Liver (tissue), 8 donors: ENCODE measurements at regions not wholly inside any gene's neighbourhood (a gene's known extent, or its start where the extent isn't known, plus 50 kb on each side); places are given as distances from the start of the nearest gene placed in this dataset.

Source experiments
- DNase-seq: peaks from one replicate; pipeline ENCODE4 v3.0.0-alpha.2; 2017; ENCODE audit warnings: low spot score
- H3K27ac ChIP-seq, 2 donors: one replicate each; pipeline ENCODE4 v1.7.0; 2013; ENCODE audit warnings: inconsistent platforms in 2 of 2, low read length in 2 of 2, control low read depth in 1 of 2, low read depth in 1 of 2, mild to moderate bottlenecking in 1 of 2
- H3K27me3 ChIP-seq, 4 donors: one replicate each; pipeline versions ENCODE4 v1.6.1 to v1.7.0; 2013; ENCODE audit warnings: low read length in 3 of 4, inconsistent platforms in 1 of 4, mild to moderate bottlenecking in 1 of 4, moderate library complexity in 1 of 4; ENCODE audit not compliant: control insufficient read depth in 4 of 4, insufficient read depth in 4 of 4
- H3K36me3 ChIP-seq, 4 donors: one replicate each; pipeline versions ENCODE4 v1.6.1 to v1.7.0; 2013; ENCODE audit warnings: low read length in 3 of 4, mild to moderate bottlenecking in 3 of 4, low read depth in 1 of 4, moderate library complexity in 1 of 4; ENCODE audit not compliant: control insufficient read depth in 4 of 4, insufficient read depth in 3 of 4
- H3K4me1 ChIP-seq, 4 donors: one replicate each; pipeline versions ENCODE4 v1.6.1 to v1.7.0; 2013; ENCODE audit warnings: low read length in 3 of 4, mild to moderate bottlenecking in 3 of 4, moderate library complexity in 1 of 4; ENCODE audit not compliant: control insufficient read depth in 4 of 4, insufficient read depth in 4 of 4
- H3K4me3 ChIP-seq, 3 donors: one replicate each; pipeline versions ENCODE4 v1.6.1 to v1.7.0; 2013; ENCODE audit warnings: low read length in 3 of 3, control low read depth in 1 of 3, low read depth in 1 of 3, mild to moderate bottlenecking in 1 of 3
- H3K9ac ChIP-seq, 2 donors: one replicate each; pipeline ENCODE4 v1.7.0; 2013; ENCODE audit warnings: low read length in 2 of 2, mild to moderate bottlenecking in 2 of 2, moderate library complexity in 2 of 2, control low read depth in 1 of 2, low read depth in 1 of 2
- H3K9me3 ChIP-seq, 4 donors: one replicate each; pipeline versions ENCODE4 v1.6.1 to v1.7.0; 2013; ENCODE audit warnings: low read length in 3 of 4; ENCODE audit not compliant: control insufficient read depth in 4 of 4
- ATF3 ChIP-seq: IDR thresholded peaks from 2 replicates; pipeline ENCODE4 v1.6.1; 2016; ENCODE audit warnings: antibody characterized with exemption
- CTCF ChIP-seq: fragments of 150-350 bp; IDR thresholded peaks from 2 replicates; pipeline ENCODE4 v1.5.1; 2017; ENCODE audit warnings: improper control_type of control experiment, low read depth, low read length; ENCODE audit not compliant: missing input control
- EGR1 ChIP-seq, 2 donors: IDR thresholded peaks; 2 replicates each; pipeline ENCODE4 v1.6.1; 2016 to 2018; ENCODE audit warnings: antibody characterized with exemption in 2 of 2, low read depth in 2 of 2
- FOXA1 ChIP-seq: IDR thresholded peaks from 2 replicates; pipeline ENCODE4 v1.6.1; 2016; ENCODE audit warnings: antibody characterized with exemption
- FOXA2 ChIP-seq: IDR thresholded peaks from 2 replicates; pipeline ENCODE4 v1.6.1; 2016; ENCODE audit warnings: antibody characterized with exemption
- HNF4A ChIP-seq, 2 donors: conservative IDR thresholded peaks; 2 replicates each; pipeline ENCODE4 v1.6.1; 2016; ENCODE audit warnings: antibody characterized with exemption in 2 of 2, mild to moderate bottlenecking in 2 of 2
- HNF4G ChIP-seq: IDR thresholded peaks from 2 replicates; pipeline ENCODE4 v1.6.1; 2016; ENCODE audit warnings: antibody characterized with exemption
- JUND ChIP-seq, 2 donors: IDR thresholded peaks; 2 replicates each; pipeline ENCODE4 v1.6.1; 2016; ENCODE audit warnings: antibody characterized with exemption in 2 of 2
- MAX ChIP-seq: IDR thresholded peaks from 2 replicates; pipeline ENCODE4 v1.6.1; 2016; ENCODE audit warnings: antibody characterized with exemption
- NR2F2 ChIP-seq: IDR thresholded peaks from 2 replicates; pipeline ENCODE4 v1.6.1; 2016; ENCODE audit warnings: antibody characterized with exemption
- RAD21 ChIP-seq, 2 donors: IDR thresholded peaks; 2 replicates each; pipeline ENCODE4 v1.6.1; 2016; ENCODE audit warnings: antibody characterized with exemption in 2 of 2, mild to moderate bottlenecking in 2 of 2
- REST ChIP-seq: IDR thresholded peaks from 2 replicates; pipeline ENCODE4 v1.6.1; 2016; ENCODE audit warnings: antibody characterized with exemption, mild to moderate bottlenecking
- RXRA ChIP-seq, 2 donors: IDR thresholded peaks; 2 replicates each; pipeline ENCODE4 v1.6.1; 2017 to 2018; ENCODE audit warnings: antibody characterized with exemption in 2 of 2, mild to moderate bottlenecking in 1 of 2
- SP1 ChIP-seq: IDR thresholded peaks from 2 replicates; pipeline ENCODE4 v1.6.1; 2018; ENCODE audit warnings: antibody characterized with exemption, mild to moderate bottlenecking
- TAF1 ChIP-seq: conservative IDR thresholded peaks from 2 replicates; pipeline ENCODE4 v1.6.1; 2016; ENCODE audit warnings: antibody characterized with exemption, mild to moderate bottlenecking
- YY1 ChIP-seq: IDR thresholded peaks from 2 replicates; pipeline ENCODE4 v1.6.1; 2016; ENCODE audit warnings: antibody characterized with exemption, mild to moderate bottlenecking
- ZBTB33 ChIP-seq: IDR thresholded peaks from 2 replicates; pipeline ENCODE4 v1.6.1; 2016; ENCODE audit warnings: antibody characterized with exemption
- WGBS: extraction: QIAGEN DNeasy Blood & Tissue Kit; methylation state at CpG from one replicate; pipeline ENCODE4 v1.1.7; 2013; 5-methylcytosine and 5-hydroxymethylcytosine counted together
- donor health status: healthy.
- donor health status: healthy.
- donor health status: healthy.
- donor health status: healthy.
- donor health status: healthy.

- no peak for TF ChIP-seq JUND (IDR thresholded peaks at IDR 0.05)
- TF ChIP-seq FOXA1, result no peak
- TF ChIP-seq RXRA (IDR thresholded peaks at IDR 0.05), result no peak
- TF ChIP-seq ZBTB33, result no peak
- Histone ChIP-seq H3K27ac (no peak overlapping the region), H3K9ac (no peak overlapping the region), H3K36me3 (no peaks in the 10 kb centered on the region), H3K4me1 (no peaks in the 10 kb centered on the region), H3K4me3 (no peak overlapping the region), H3K9me3 (no peaks in the 10 kb centered on the region), H3K27me3 (no peaks in the 10 kb centered on the region)
- 83% methylated on average over 1 of the region's 1 CpG for WGBS
- DNase-seq, result no peak
Observed at GRCh38 chr12:54711669-54712068, 63.5 kb upstream of the DCD start.

GRCh38 chr12:54708826-54709225 lies 60.7 kb upstream of the DCD start:
- no peak for TF ChIP-seq NR2F2
- no peak for DNase-seq
- Histone ChIP-seq H3K27me3 (no peaks in the 10 kb centered on the region), H3K27ac (no peak overlapping the region), H3K4me1 (no peaks in the 10 kb centered on the region), H3K4me3 (no peak overlapping the region), H3K9me3 (no peaks in the 10 kb centered on the region), H3K9ac (no peak overlapping the region), H3K36me3 (no peaks in the 10 kb centered on the region)
- 80% methylated on average over 4 of the region's 4 CpGs for WGBS

- WGBS, result 77% methylated on average over 8 of the region's 8 CpGs
Observed at GRCh38 chr12:54704202-54704601, 56.0 kb upstream of the DCD start.

More at GRCh38 chr12:54704202-54704601, 56.0 kb upstream of the DCD start:
- no peak for DNase-seq
- no peak overlapping the region for H3K9ac ChIP-seq
- no peaks in the 10 kb centered on the region for H3K4me1 ChIP-seq
- H3K27ac ChIP-seq, result no peak overlapping the region
- no peaks in the 10 kb centered on the region for H3K36me3 ChIP-seq
- H3K4me3 ChIP-seq, result no peak overlapping the region
- no peaks in the 10 kb centered on the region for H3K9me3 ChIP-seq
- TF ChIP-seq CTCF (no peak), YY1 (no peak), FOXA2 (no peak), RXRA (IDR thresholded peaks at IDR 0.05) (no peak), MAX (no peak), ZBTB33 (no peak), RAD21 (IDR thresholded peaks at IDR 0.05) (no peak), REST (no peak), SP1 (no peak), TAF1 (no peak), HNF4G (no peak), ATF3 (no peak), NR2F2 (no peak), HNF4A (conservative IDR thresholded peaks at IDR 0.05) (no peak), EGR1 (IDR thresholded peaks at IDR 0.05; ENCODE audit: low read depth in 2 of 2) (no peak)
- no peaks in the 10 kb centered on the region for H3K27me3 ChIP-seq
